SK-N-SH (cell line): ENCODE measurements at regions not wholly inside any gene's neighbourhood (a gene's known extent, or its start where the extent isn't known, plus 50 kb on each side); places are given as distances from the start of the nearest gene placed in this dataset.

Source experiments
- CTCF ChIA-PET: fragments of 300-600, 350-600 bp; formaldehyde crosslinking; extraction: SDS; loops from one replicate; lab custom pipeline; 2021; lab: Yijun Ruan, JAX
- POLR2A ChIA-PET: fragments of 350-600 bp; sonication (Branson Sonifier 250); formaldehyde crosslinking; extraction: SDS; loops from one replicate; lab custom pipeline; 2020; ENCODE audit warnings: antibody characterized with exemption, inconsistent platforms; lab: Yijun Ruan, JAX
- DNase-seq: peaks from one replicate; pipeline ENCODE4 v3.0.0; 2012
- H2AFZ ChIP-seq: fragments of 200-600 bp; sonication (generic); 2 replicates; pipeline ENCODE4 v1.8.1; 2016; ENCODE audit warnings: antibody characterized with exemption, mild to moderate bottlenecking, low read depth
- H3F3A ChIP-seq: fragments of 200-600 bp; sonication (generic); replicated peaks from 2 replicates; pipeline ENCODE3; 2016; ENCODE audit warnings: antibody characterized with exemption, mild to moderate bottlenecking; ENCODE audit not compliant: insufficient read depth
- H3K27ac ChIP-seq, 2 experiments: fragments of 200-500 bp in 1 of 2; fragments of 200-600 bp in 1 of 2; sonication (Bioruptor generic) in 1 of 2; sonication (generic), shearing (Covaris generic) in 1 of 2; 2 replicates each; pipeline versions ENCODE4 v1.5.1 to v1.6.1; 2014 to 2016; ENCODE audit warnings: low read depth in 2 of 2, inconsistent platforms in 1 of 2, low read length in 1 of 2, mild to moderate bottlenecking in 1 of 2, mixed read lengths in 1 of 2
- H3K27me3 ChIP-seq: fragments of 200-600 bp; sonication (generic), shearing (Covaris generic); 2 replicates; pipeline ENCODE4 v1.6.1; 2016; ENCODE audit warnings: mixed run types; ENCODE audit not compliant: insufficient read depth
- H3K36me3 ChIP-seq, 2 experiments: fragments of 200-500 bp in 1 of 2; fragments of 200-600 bp in 1 of 2; sonication (Bioruptor generic) in 1 of 2; sonication (generic) in 1 of 2; replicated peaks in 1 of 2; 2 replicates each; pipeline versions ENCODE3 to v1.5.1; 2014 to 2016; ENCODE audit warnings: low read length in 1 of 2, mild to moderate bottlenecking in 1 of 2; ENCODE audit not compliant: insufficient read depth in 2 of 2, control insufficient read depth in 1 of 2
- H3K4me1 ChIP-seq, 2 experiments: fragments of 200-500 bp in 1 of 2; fragments of 200-600 bp in 1 of 2; sonication (Bioruptor generic) in 1 of 2; sonication (generic), shearing (Covaris generic) in 1 of 2; 2 replicates each; pipeline versions ENCODE4 v1.5.1 to v1.6.1; 2014 to 2016; ENCODE audit warnings: low read depth in 1 of 2, low read length in 1 of 2, mixed run types in 1 of 2; ENCODE audit not compliant: insufficient read depth in 2 of 2, control insufficient read depth in 1 of 2
- H3K4me2 ChIP-seq: fragments of 200-600 bp; sonication (generic), shearing (Covaris generic); 2 replicates; pipeline ENCODE4 v1.6.1; 2017; ENCODE audit warnings: mixed run types
- H3K4me3 ChIP-seq, 2 experiments: fragments of 200-500 bp in 1 of 2; fragments of 200-600 bp in 1 of 2; sonication (Bioruptor generic) in 1 of 2; sonication (generic), shearing (Covaris generic) in 1 of 2; 2 replicates each; pipeline versions ENCODE4 v1.5.1 to v1.8.1; 2014 to 2016; ENCODE audit warnings: low read depth in 2 of 2, inconsistent platforms in 1 of 2, low read length in 1 of 2, mild to moderate bottlenecking in 1 of 2, mixed read lengths in 1 of 2, moderate library complexity in 1 of 2
- H3K79me2 ChIP-seq: fragments of 200-600 bp; sonication (generic); 2 replicates; pipeline ENCODE4 v1.8.1; 2017; ENCODE audit warnings: mild to moderate bottlenecking; ENCODE audit not compliant: insufficient read depth
- H3K9ac ChIP-seq: fragments of 200-600 bp; sonication (generic); 2 replicates; pipeline ENCODE4 v1.6.1; 2017; ENCODE audit warnings: mixed run types
- H3K9me2 ChIP-seq: fragments of 200-600 bp; sonication (generic); 2 replicates; pipeline ENCODE4 v1.6.1; 2017; ENCODE audit warnings: mixed run types
- H3K9me3 ChIP-seq: fragments of 200-600 bp; sonication (generic); 2 replicates; pipeline ENCODE4 v1.6.1; 2017; ENCODE audit warnings: mixed run types, mild to moderate bottlenecking, moderate library complexity
- H4K20me1 ChIP-seq: fragments of 200-600 bp; sonication (generic); 2 replicates; pipeline ENCODE4 v1.6.1; 2017; ENCODE audit warnings: mild to moderate bottlenecking, mixed run types; ENCODE audit not compliant: insufficient read depth
- CHD2 ChIP-seq: fragments of 150-350 bp; IDR thresholded peaks from 2 replicates; pipeline ENCODE4 v1.6.1; 2018; ENCODE audit warnings: low read length; ENCODE audit not compliant: partially characterized antibody
- CTCF ChIP-seq: fragments of 200-600 bp; sonication (generic); IDR thresholded peaks from 2 replicates; pipeline ENCODE4 v1.6.1; 2017; ENCODE audit warnings: antibody characterized with exemption, mild to moderate bottlenecking, moderate library complexity
- EP300 ChIP-seq, 2 experiments: IDR thresholded peaks; 2 replicates each; pipeline versions ENCODE4 v1.4.0 to v1.6.1; 2012; ENCODE audit warnings: borderline replicate concordance in 1 of 2, low read depth in 1 of 2, low read length in 1 of 2
- GABPA ChIP-seq: IDR thresholded peaks from 2 replicates; pipeline ENCODE4 v1.4.0; 2012; ENCODE audit warnings: low read depth, mild to moderate bottlenecking
- MAX ChIP-seq: IDR thresholded peaks from 2 replicates; pipeline ENCODE4 v1.4.0; 2012; ENCODE audit warnings: low read depth
- NRF1 ChIP-seq: IDR thresholded peaks from 2 replicates; pipeline ENCODE4 v1.6.1; 2012; ENCODE audit warnings: low read depth, mild to moderate bottlenecking, low read length
- PBX3 ChIP-seq: IDR thresholded peaks from 2 replicates; pipeline ENCODE4; 2012
- RAD21 ChIP-seq: IDR thresholded peaks from 2 replicates; pipeline ENCODE4 v1.6.1; 2012; ENCODE audit warnings: mild to moderate bottlenecking, low read length
- REST ChIP-seq: IDR thresholded peaks from 2 replicates; pipeline ENCODE4 v1.6.1; 2012; ENCODE audit warnings: mild to moderate bottlenecking, low read depth, low read length, moderate library complexity
- RFX5 ChIP-seq: IDR thresholded peaks from 2 replicates; pipeline ENCODE4 v1.6.1; 2012; ENCODE audit warnings: mild to moderate bottlenecking, improper control_type of control experiment, low read length
- RXRA ChIP-seq: IDR thresholded peaks from 2 replicates; pipeline ENCODE4 v1.4.0; 2012; ENCODE audit warnings: low read depth, mild to moderate bottlenecking, borderline replicate concordance
- SMC3 ChIP-seq: IDR thresholded peaks from 2 replicates; pipeline ENCODE4 v1.6.1; 2012; ENCODE audit warnings: low read depth, low read length, improper control_type of control experiment
- TCF12 ChIP-seq: IDR thresholded peaks from 2 replicates; pipeline ENCODE4 v1.4.0; 2012
- USF2 ChIP-seq: fragments of 150-350 bp; IDR thresholded peaks from 2 replicates; pipeline ENCODE4 v1.6.1; 2017; ENCODE audit warnings: antibody characterized with exemption, low read length, low read depth, borderline replicate concordance
- WGBS: methylation state at CpG from one replicate; pipeline ENCODE4 v1.1.6; 2017; ENCODE audit warnings: low lambda C conversion rate; 5-methylcytosine and 5-hydroxymethylcytosine counted together

- CTCF ChIA-PET = no interaction called here
- TF ChIP-seq RXRA (no peak), RFX5 (no peak), TCF12 (no peak), CHD2 (no peak), REST (no peak)
- Histone ChIP-seq H3K9me2 (no peaks in the 10 kb centered on the region), H4K20me1 (no peaks in the 10 kb centered on the region), H3K9ac (no peak overlapping the region), H3K9me3 (no peaks in the 10 kb centered on the region; the same call in 1 of the 2 replicates), H3F3A (no peaks in the 10 kb centered on the region), H2AFZ (no peak overlapping the region), H3K4me2 (no peak overlapping the region), H3K27me3 (no peaks in the 10 kb centered on the region), H3K36me3 (no peaks in the 10 kb centered on the region), H3K4me3 (no peak overlapping the region), H3K27ac (no peak overlapping the region), H3K4me1 (peaks cover 0 to 4% of the 10 kb centered on the region in 2 experiments; a peak in 1 of 4 replicates), H3K79me2 (no peaks in the 10 kb centered on the region)
- 25% methylated on average over 2 of the region's 2 CpGs for WGBS
- POLR2A ChIA-PET = no interaction called here
- DNase-seq = no peak
Observed at GRCh38 chr1:29657816-29658215, 421.5 kb downstream of the PTPRU start.

- DNase-seq = peak; percentile 53
- 45% methylated on average over 8 of the region's 8 CpGs for WGBS
Observed at GRCh38 chr1:29655945-29656850, 419.9 kb downstream of the PTPRU start.

More at GRCh38 chr1:29655945-29656850, 419.9 kb downstream of the PTPRU start:
- Histone ChIP-seq H3K4me3 (peak overlapping the region in 1 of 2 experiments; percentile 12; a peak in 1 of 4 replicates), H3K9me2 (no peaks in the 10 kb centered on the region), H3K27me3 (no peaks in the 10 kb centered on the region), H2AFZ (no peak overlapping the region), H3K4me2 (no peak overlapping the region), H3K4me1 (peaks cover 0 to 18% of the 10 kb centered on the region in 2 experiments; a peak in 1 of 4 replicates)
- POLR2A ChIA-PET = no interaction called here
- TF ChIP-seq CHD2 (no peak), PBX3 (no peak), MAX (no peak), TCF12 (no peak), GABPA (no peak), RAD21 (peak; percentile 60), NRF1 (no peak), RFX5 (no peak), SMC3 (peak; percentile 47; the same call in 1 of the 2 replicates), EP300 (IDR thresholded peaks at IDR 0.05; ENCODE audit: borderline replicate concordance in 1 of 2, low read depth in 1 of 2, low read length in 1 of 2) (no peak), USF2 (no peak), CTCF (peak; percentile 46)
- TF ChIP-seq, all 33 proteins: peak for 3
- no peaks in the 10 kb centered on the region for H3F3A ChIP-seq
- no peak overlapping the region for H3K9ac ChIP-seq
- H3K27ac ChIP-seq = no peak overlapping the region
- H4K20me1 ChIP-seq = no peaks in the 10 kb centered on the region
- H3K36me3 ChIP-seq = no peaks in the 10 kb centered on the region
- H3K9me3 ChIP-seq = no peaks in the 10 kb centered on the region; the same call in 1 of the 2 replicates
- no peaks in the 10 kb centered on the region for H3K79me2 ChIP-seq
- CTCF ChIA-PET = interaction anchor here (0.6 to 1.8 kb wide), 9 partner anchors 11 to 258 kb away, joined by 3 to 8 read pairs (median 3); no protein-coding TSS in a partner anchor
